EH (cell line): ENCODE measurements at regions not wholly inside any gene's neighbourhood (a gene's known extent, or its start where the extent isn't known, plus 50 kb on each side); places are given as distances from the start of the nearest gene placed in this dataset.
"Not testable (repeated sequence)": the region's sequence is repeated elsewhere in the genome, so short reads cannot be mapped to it uniquely, and the experiment has no call there.

ENCODE experiments used
- DNase-seq: peaks from one replicate; pipeline ENCODE4 v3.0.0-alpha.2; 2015; ENCODE audit warnings: low read depth

- no peak for DNase-seq
Observed at GRCh38 chr5:145462525-145462924, 372.6 kb downstream of the PRELID2 start.

DNA sequence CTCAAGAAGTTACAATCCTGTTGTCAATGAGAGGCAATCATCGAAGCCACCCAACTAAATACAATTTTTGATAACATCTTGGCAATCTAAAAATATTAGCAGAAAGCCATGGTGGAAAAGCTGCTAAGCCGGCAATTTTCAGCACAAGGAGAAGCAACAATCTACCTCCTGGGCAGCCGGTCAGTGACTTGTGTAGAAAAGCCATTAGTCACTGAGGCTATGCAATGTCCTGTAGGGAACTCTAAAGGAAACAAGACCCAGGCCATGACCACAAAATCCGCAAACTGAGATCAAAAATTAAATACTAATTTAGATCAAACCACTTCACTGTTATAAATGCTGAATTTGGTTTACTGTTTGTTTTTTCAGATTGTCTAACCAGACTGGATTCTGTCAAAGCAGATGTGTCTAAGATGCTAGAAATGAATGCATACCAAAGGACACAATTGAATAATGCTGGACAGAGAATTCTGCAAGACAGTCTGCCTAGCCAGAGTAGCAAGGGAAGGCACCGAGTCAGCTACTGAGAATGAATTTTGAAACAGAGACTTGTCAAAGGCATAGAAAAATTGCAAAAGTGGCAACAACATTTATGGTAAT lies 384.8 kb downstream of the PRELID2 start:
- DNase-seq, result peak; percentile 57

GRCh38 chr5:145449794-145450193 lies 385.3 kb downstream of the PRELID2 start:
- DNase-seq, result peak; percentile 5

GRCh38 chr5:145446875-145447274 lies 388.3 kb downstream of the PRELID2 start:
- DNase-seq, result not testable (repeated sequence)

GRCh38 chr5:145446412-145446811 lies 388.7 kb downstream of the PRELID2 start:
- no peak for DNase-seq

- DNase-seq, result no peak
Observed at GRCh38 chr5:145445027-145445426, 390.1 kb downstream of the PRELID2 start.

DNA sequence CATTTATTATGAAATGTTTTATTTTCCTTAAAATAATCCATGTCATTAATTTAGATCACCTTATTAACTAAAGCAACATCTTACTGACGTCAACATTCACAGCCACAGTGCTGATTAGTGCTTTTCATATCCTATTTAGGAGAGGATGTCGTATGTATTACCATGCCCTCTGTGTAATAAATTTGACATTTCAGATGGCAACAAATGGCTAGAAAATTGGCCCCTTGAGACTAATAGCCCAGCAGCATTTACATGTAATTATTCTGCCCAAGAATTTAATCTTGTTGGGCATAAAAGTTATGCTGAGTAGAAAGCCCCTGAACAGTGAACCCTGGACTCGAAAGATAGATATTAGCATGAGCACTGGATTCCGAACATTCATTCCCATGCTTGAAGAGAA lies 391.2 kb downstream of the PRELID2 start:
- DNase-seq, result no peak

GRCh38 chr5:145443366-145443765 lies 391.8 kb downstream of the PRELID2 start:
- DNase-seq, result peak; percentile 12

DNA sequence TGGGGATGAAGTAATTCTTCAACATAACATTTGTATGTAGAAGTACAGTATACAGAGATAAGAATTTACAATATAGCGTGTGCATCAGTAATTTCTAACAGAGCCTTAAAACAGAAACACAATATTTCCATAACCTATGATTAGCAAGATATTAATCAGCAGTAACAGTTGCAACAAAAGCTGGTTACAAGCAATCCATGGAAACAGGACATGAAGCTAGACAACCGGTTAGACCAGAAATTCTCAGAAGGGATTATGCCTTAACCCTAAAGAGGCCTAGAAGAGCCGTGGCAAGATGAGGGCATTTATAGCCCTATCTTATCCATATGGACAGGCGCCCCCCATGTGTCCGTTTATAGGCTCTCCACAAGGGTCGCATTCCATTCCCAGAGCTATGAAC lies 392.5 kb downstream of the PRELID2 start:
- DNase-seq, result not testable (repeated sequence)

GRCh38 chr5:145441228-145441627 lies 393.9 kb downstream of the PRELID2 start:
- no peak for DNase-seq

DNA sequence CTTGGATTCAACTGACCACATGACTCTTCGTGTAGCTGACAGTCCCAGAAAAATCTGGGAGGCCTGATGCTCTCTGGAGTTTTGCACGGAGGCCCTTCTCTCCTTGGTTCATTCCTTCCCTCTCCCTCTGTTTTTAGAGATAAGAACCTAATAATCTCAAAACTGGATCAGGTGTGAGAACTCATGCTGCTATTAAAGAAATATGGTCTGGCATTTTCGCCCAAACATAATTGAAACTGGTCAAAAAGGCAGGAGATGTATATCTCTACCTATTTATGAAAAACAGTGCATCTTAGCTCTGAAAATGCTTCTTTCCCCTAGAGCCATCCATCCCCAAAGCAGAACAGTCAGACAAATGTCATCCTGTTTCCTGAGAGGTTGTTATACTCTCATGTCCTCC lies 397.5 kb downstream of the PRELID2 start:
- DNase-seq, result no peak

DNA sequence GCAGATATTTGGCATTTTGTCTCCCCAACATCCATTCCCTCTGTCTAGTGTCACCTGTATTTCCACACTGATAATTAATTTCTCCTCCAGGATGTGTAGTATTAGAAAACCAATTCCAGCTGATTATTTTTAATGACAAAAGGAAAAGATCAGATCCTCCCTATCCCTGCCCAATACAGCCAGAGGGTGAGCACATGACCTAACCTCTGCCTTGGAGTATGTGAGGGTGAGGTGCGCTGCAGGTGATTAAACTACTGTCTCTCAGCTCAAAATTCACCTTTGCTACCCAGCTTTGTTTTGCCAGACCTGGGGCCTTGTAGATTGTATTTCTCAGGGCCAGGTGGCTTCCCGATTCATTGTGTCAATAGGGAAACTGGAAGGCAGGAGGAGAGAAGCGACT lies 402.1 kb downstream of the PRELID2 start:
- DNase-seq, result no peak

DNA sequence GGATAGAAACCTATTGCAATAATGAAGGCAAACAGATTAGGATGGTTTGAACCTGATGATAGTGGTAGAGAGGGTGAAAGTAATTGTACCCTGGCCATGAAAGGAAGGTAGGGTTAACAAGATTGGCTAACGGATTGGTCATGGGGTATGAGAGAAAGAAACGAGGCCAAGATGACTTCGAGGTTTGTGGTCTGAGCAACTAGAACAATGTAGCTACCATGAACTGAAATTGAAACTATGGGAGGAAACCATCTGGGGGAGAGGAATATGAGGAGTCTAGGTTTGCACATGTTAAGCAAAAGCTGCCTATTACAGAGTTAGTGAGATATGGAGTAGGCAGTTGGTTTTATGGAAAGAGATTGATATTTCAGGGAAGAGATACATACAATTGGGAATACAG lies 406.0 kb downstream of the PRELID2 start:
- no peak for DNase-seq

DNA sequence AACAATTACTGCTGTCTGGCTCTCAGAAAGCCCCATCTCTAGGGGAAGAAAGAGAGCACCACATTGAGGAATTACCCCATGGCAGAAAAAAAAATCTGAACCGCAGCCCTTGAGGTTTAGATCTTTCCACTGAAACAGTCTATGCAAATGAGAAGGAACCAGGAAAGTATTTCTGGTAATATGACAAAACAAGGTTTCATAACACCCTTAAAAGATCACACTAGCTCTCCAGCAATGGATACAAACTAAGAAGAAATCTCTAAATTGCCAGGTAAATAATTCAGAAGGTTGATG lies 427.1 kb downstream of the PRELID2 start:
- DNase-seq, result no peak

DNA sequence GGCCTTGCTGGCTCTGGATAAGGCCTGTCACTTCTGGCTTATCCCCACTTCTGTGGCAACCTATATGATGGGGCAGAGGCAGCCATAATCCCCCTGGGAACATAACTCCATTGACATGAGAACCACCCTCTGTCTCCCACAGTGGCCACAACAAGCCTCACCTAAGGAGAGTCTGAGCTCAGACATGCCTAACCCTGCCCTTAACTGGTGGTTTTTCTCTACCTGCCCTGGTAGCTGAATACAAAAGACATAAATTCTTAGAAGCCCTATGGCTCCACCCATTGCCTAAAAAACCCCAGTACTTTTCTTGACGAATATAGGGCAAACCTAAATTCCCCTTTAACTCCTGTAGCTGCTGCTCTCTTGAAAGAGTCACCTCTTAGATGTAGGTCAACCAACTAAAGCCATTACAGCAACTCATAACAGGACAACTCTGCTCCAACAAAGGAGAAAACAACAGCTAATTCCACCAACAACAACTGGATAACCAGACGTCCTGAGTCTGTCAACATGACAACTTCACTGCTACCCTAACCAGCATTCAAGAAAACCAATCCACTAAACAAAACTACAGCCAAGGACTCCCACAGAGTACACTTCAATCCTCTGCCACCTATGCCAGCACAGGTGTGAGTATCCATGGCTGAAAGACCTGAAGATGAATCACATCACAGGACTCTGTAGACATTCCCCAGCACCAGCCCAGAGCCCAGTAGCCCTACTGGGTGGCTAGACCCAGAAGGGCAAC lies 427.7 kb downstream of the PRELID2 start:
- DNase-seq, result no peak

GRCh38 chr5:145403992-145404391 lies 431.1 kb downstream of the PRELID2 start:
- no peak for DNase-seq

DNA sequence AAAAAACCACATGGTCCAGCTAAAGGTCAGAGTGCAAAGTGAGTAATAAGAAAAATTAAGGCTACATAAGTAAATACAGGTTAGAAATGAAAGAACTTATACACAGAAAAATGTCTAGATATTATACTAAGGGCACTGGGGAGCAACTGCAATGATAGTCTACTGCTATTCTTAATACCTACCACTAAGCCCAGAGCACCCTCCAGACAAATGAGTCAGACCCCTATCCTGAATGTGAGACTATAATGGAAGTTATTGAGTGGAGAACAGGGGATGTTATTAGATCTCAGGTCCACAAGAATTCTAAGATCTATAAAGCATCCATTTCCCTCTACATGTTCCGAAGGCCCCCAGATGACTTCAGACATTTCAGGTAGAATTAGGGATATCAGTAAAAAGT lies 438.3 kb downstream of the PRELID2 start:
- peak; percentile 5 for DNase-seq

DNA sequence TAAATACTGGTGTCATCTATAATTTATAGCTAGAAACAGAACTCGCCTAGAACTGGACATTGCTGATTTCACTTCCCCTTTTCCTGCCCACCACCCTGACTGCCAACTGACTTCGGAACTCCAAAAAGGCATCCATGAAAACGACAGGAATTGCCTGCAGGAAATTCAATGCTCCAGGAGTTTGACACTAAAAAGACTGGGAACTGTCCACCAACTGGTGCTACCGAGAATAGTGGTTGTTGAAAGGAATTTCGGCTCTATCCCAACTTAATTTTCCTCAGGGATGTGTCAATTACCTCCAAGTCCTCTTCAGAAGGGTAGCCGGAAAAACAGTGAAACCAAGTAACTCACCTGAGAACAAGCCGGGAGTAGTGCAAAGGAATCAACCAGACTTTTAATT lies 440.0 kb downstream of the PRELID2 start:
- DNase-seq, result not testable (repeated sequence)

DNA sequence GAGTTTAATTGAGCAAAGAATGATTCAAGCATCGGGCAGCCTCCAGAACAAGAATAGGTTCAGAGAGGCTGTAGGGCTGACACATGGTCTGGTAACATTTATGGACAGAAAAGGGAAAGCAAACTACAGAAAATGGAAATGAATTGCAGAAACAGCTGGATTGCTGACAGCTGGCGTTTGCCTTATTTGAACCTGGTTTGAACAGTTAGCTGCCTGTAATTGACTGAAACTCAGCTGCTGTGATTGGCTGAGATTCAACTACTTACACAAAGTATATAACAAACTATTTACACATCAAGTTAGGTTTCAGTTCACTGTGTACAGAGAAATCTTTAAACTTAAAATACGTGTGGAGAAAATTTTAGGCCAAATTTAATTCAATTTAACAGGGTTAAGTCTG lies 441.7 kb downstream of the PRELID2 start:
- no peak for DNase-seq

- DNase-seq, result no peak
Observed at GRCh38 chr5:145389047-145389446, 446.1 kb downstream of the PRELID2 start.

DNA sequence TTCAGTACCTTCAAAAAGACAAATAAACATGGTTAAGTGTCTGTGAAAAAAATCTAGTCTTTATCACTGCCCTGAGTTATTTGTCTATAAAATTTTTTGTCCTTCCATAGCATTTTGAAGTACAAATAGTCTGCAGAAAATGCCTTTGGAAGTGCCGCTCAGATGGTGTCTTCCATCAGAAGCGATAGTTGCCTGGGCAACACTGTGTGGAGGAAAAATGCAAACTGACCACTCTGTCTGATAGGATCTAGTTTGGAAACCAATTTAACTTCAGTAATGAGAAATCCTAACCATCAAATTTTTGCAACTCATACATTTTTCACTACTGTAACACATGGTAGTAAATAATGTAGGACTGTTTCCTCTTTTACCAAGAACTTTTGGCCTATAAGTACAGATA lies 449.9 kb downstream of the PRELID2 start:
- peak; percentile 24 for DNase-seq

DNA sequence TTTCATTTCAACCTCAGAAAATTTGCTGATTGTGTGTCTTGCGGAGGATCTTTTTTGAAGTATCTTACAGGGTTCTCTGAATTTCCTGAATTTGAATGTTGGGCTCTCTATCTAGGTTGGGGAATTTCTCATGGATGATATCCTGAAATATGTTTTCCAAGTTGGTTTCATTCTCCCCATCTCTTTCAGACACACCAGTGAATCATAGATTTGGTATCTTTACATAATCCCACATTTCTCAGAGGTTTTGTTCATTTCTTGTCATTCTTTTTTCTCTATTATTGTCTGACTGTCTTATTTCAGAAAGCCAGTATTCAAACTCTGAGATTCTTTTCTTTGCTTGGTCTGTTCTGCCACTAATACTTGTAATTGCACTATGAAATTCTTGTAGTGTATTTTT lies 456.9 kb downstream of the PRELID2 start:
- peak; percentile 30 for DNase-seq

DNA sequence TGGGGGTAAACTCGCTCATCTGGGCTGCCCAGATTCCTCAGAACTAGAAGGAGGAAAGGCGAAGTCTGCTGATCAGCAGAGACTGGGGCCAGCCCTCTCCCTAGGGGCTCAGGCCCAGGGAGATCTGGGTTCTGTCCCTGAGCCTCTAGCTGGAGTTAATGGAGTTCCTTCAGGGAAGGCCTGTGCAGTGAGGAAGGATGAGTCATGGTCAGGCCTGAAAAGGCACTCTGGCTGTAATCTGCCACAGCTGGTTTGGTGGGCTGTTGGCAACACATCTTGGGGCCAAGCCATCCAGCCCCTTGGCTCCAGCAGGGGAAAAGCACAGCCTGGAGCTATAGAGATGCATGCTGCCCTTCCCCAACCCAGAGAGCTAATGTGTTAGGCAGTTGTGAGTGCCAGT lies 459.6 kb downstream of the PRELID2 start:
- DNase-seq, result no peak

DNA sequence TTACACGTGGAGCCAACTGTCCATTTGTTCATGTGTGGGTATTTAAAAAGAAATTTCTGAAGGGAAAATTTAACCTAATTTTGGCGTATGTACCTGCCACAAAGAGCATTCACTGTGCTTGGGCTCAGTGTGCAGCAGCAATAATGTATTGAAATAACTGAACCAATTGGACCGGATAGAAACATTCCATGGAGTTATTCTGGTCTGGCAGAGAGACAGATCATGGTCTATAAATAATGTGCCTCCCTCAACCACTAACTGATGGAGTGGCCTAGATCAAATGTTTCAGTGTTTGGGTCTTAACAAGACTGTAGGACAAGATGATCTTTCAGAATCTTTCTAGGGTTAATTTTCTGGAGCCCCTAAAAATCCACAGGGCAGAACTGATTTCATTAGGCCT lies 469.7 kb downstream of the PRELID2 start:
- DNase-seq, result peak; percentile 10
